HepG2 (cell line): ENCODE measurements at regions not wholly inside any gene's neighbourhood (a gene's known extent, or its start where the extent isn't known, plus 50 kb on each side); places are given as distances from the start of the nearest gene placed in this dataset.

Experiments used
- ATAC-seq: fragments of 200-7000 bp; cut with Tn5 transposase; 3 replicates; pipeline ENCODE4 v1.9.1; 2020; ENCODE audit warnings: mild to moderate bottlenecking, moderate library complexity
- BruUV-seq: library from RNA; stranded (reverse); fragments of 400-500 nt; replicated peaks from 2 replicates; lab custom pipeline; 2021; lab: Mats Ljungman, UMichigan
- CTCF ChIA-PET: fragments of 300-600 bp; formaldehyde crosslinking; extraction: SDS; loops from one replicate; lab custom pipeline; 2021; ENCODE audit warnings: low total read pairs, inconsistent platforms, low intra/inter-chr PET ratio; lab: Yijun Ruan, JAX
- POLR2A ChIA-PET: fragments of 350-600 bp; sonication (Branson Sonifier 250); formaldehyde crosslinking; loops from one replicate; lab custom pipeline; 2020; ENCODE audit warnings: antibody characterized with exemption, inconsistent platforms; lab: Yijun Ruan, JAX
- DNase-seq: peaks from one replicate; pipeline ENCODE4 v3.0.0-alpha.2; 2015; ENCODE audit warnings: low spot score
- FAIRE-seq: peaks from 3 replicates; lab custom pipeline; 2011; peaks lifted over from hg19 to GRCh38; lab: Jason Lieb, UNC
- H2AFZ ChIP-seq: one replicate; pipeline ENCODE4 v1.6.1; 2011; ENCODE audit warnings: low read length, inconsistent platforms
- H3K27ac ChIP-seq: fragments of 300-600 bp; 3 replicates; pipeline ENCODE4 v1.8.0; 2011; ENCODE audit warnings: mixed run types, mild to moderate bottlenecking, mixed read lengths, low read length, inconsistent platforms; ENCODE audit not compliant: insufficient read depth; ENCODE audit errors: extremely low read length
- H3K27me3 ChIP-seq, 2 experiments: fragments of 200-600 bp in 1 of 2; 2 replicates in 1 of 2; 3 replicates in 1 of 2; pipeline versions ENCODE4 v1.6.0 to v1.8.0; 2011; ENCODE audit warnings: low read length in 2 of 2, mild to moderate bottlenecking in 2 of 2, moderate library complexity in 2 of 2, inconsistent platforms in 1 of 2; ENCODE audit not compliant: insufficient read depth in 2 of 2, control insufficient read depth in 1 of 2
- H3K36me3 ChIP-seq, 2 experiments: fragments of 200-600 bp in 1 of 2; replicated peaks in 1 of 2; 2 replicates in 1 of 2; 3 replicates in 1 of 2; pipeline versions ENCODE4 v1.5.1 to v1.8.0; 2011; ENCODE audit warnings: low read length in 2 of 2, inconsistent platforms in 1 of 2; ENCODE audit not compliant: insufficient read depth in 2 of 2, control insufficient read depth in 1 of 2
- H3K4me1 ChIP-seq: 2 replicates; pipeline ENCODE4 v1.5.1; 2012; ENCODE audit warnings: low read length, inconsistent platforms; ENCODE audit not compliant: insufficient read depth
- H3K4me2 ChIP-seq: 2 replicates; pipeline ENCODE4 v1.6.0; 2011; ENCODE audit warnings: low read depth, low read length, inconsistent platforms
- H3K4me3 ChIP-seq, 3 experiments: fragments of 200-600 bp in 1 of 3; sonication (generic), shearing (Covaris generic) in 1 of 3; replicated peaks in 1 of 3; 2 replicates each; pipeline ENCODE4 v1.5.1; 2011 to 2016; ENCODE audit warnings: low read length in 3 of 3, inconsistent platforms in 2 of 3, low read depth in 2 of 3, mild to moderate bottlenecking in 2 of 3, control low read depth in 1 of 3, mixed read lengths in 1 of 3; ENCODE audit not compliant: insufficient read depth in 1 of 3
- H3K79me2 ChIP-seq: one replicate; pipeline ENCODE4 v1.6.1; 2011; ENCODE audit warnings: low read length, inconsistent platforms; ENCODE audit not compliant: insufficient read depth
- H3K9ac ChIP-seq: 2 replicates; pipeline ENCODE4 v1.6.0; 2011; ENCODE audit warnings: mild to moderate bottlenecking, low read depth, low read length, inconsistent platforms; ENCODE audit not compliant: insufficient read depth
- H3K9me3 ChIP-seq: 2 replicates; pipeline ENCODE4 v1.5.1; 2012; ENCODE audit warnings: mild to moderate bottlenecking, low read length
- H4K20me1 ChIP-seq: 2 replicates; pipeline ENCODE4 v1.6.0; 2011; ENCODE audit warnings: inconsistent platforms, mild to moderate bottlenecking, low read length, moderate library complexity; ENCODE audit not compliant: insufficient read depth
- EEA1 ChIP-seq: sonication (generic); formaldehyde crosslinking; IDR thresholded peaks from 2 replicates; pipeline ENCODE4 v1.5.1; 2020; ENCODE audit warnings: mild to moderate bottlenecking, missing genetic modification reagents, borderline replicate concordance
- KDM1A ChIP-seq: IDR thresholded peaks from 2 replicates; pipeline ENCODE4 v1.6.1; 2016; ENCODE audit warnings: missing compliant biosample characterization
- MZF1 ChIP-seq: sonication (generic); formaldehyde crosslinking; IDR thresholded peaks from 2 replicates; pipeline ENCODE4 v1.8.1; 2023; ENCODE audit warnings: mild to moderate bottlenecking, missing genetic modification reagents, borderline replicate concordance
- WIZ ChIP-seq: sonication (generic); formaldehyde crosslinking; IDR thresholded peaks from 2 replicates; pipeline ENCODE4 v1.5.1; 2020; ENCODE audit warnings: mild to moderate bottlenecking, missing genetic modification reagents
- YEATS4 ChIP-seq: sonication (generic); formaldehyde crosslinking; IDR thresholded peaks from 2 replicates; pipeline ENCODE4 v1.4.0; 2020; ENCODE audit warnings: missing genetic modification reagents, borderline replicate concordance
- ZNF136 ChIP-seq: sonication (generic); formaldehyde crosslinking; IDR thresholded peaks from 2 replicates; pipeline ENCODE4 v1.8.1; 2022; ENCODE audit warnings: low read depth, mild to moderate bottlenecking, moderate library complexity, missing genetic modification reagents
- ZNF44 ChIP-seq: sonication (generic); formaldehyde crosslinking; IDR thresholded peaks from 2 replicates; pipeline ENCODE4 v1.5.1; 2020; ENCODE audit warnings: mild to moderate bottlenecking, missing genetic modification reagents
- ZNF678 ChIP-seq: sonication (generic); formaldehyde crosslinking; IDR thresholded peaks from 2 replicates; pipeline ENCODE4 v1.4.0; 2020; ENCODE audit warnings: mild to moderate bottlenecking, missing genetic modification reagents
- WGBS: methylation state at CpG from one replicate; pipeline ENCODE4 v1.1.6; 2017; ENCODE audit warnings: low lambda C conversion rate; 5-methylcytosine and 5-hydroxymethylcytosine counted together
- in situ Hi-C: cut with HindIII; loops from 2 replicates; pipeline ENCODE4 v1.10.0; 2017; ENCODE audit warnings: low pct_unique_long_range_greater_than_20kb; ENCODE audit not compliant: extremely low pct_ligation_motif_present
- intact Hi-C: fragments of 100-400 bp; cut with micrococcal nuclease; formaldehyde crosslinking; loops from one replicate; pipeline ENCODE4 v1.10.0; 2022; ENCODE audit not compliant: unreplicated experiment
- TF ChIP-seq, protein P1 (sequence below): sonication (generic); formaldehyde crosslinking; conservative IDR thresholded peaks from 2 replicates; pipeline ENCODE4 v1.4.0; 2020; ENCODE audit warnings: mild to moderate bottlenecking, missing genetic modification reagents, moderate library complexity

DNA sequence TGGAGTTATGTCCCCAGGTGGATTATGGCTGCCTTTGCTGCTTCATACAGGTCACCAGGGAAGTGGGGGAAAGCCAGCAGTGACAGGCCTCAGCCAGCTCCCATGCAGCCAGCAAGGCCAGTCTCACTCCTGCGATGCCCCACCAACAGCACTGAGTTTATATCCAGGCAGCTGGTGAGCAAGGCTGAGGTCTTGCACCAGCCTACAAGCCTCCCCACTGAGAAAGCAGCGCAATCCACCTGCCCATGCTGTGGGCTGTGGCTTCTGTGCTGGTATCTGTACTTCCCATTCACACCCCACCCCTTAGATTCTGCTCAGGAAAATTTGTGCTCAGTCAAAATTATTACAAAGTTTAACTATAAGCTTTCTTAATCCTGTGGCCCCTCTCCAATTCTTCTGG is 153.5 kb downstream of the HHIP start:
- BruUV-seq, result no TSS peak

More for the DNA sequence above, 153.5 kb downstream of the HHIP start:
- Histone ChIP-seq H3K36me3 (no peaks in the 10 kb centered on the region), H3K79me2 (no peaks in the 10 kb centered on the region), H3K27ac (no peak overlapping the region), H3K27me3 (no peaks in the 10 kb centered on the region), H3K4me3 (no peak overlapping the region), H3K4me2 (no peak overlapping the region), H2AFZ (no peak overlapping the region), H4K20me1 (no peaks in the 10 kb centered on the region), H3K4me1 (no peaks in the 10 kb centered on the region), H3K9ac (no peak overlapping the region), H3K9me3 (no peaks in the 10 kb centered on the region)
- POLR2A ChIA-PET, result no interaction called here
- CTCF ChIA-PET, result no interaction called here
- WGBS, result 0% methylated on average over 1 of the region's 2 CpGs
- no peak for ATAC-seq
- TF ChIP-seq MZF1 (CRISPR knock-in tag) (no peak), WIZ (CRISPR knock-in tag) (no peak), ZNF678 (no peak), ZNF136 (no peak), ZNF44 (CRISPR knock-in tag) (no peak), YEATS4 (CRISPR knock-in tag) (no peak), KDM1A (CRISPR knock-in tag) (no peak), EEA1 (CRISPR knock-in tag) (no peak)
- TF ChIP-seq, protein P1, sequence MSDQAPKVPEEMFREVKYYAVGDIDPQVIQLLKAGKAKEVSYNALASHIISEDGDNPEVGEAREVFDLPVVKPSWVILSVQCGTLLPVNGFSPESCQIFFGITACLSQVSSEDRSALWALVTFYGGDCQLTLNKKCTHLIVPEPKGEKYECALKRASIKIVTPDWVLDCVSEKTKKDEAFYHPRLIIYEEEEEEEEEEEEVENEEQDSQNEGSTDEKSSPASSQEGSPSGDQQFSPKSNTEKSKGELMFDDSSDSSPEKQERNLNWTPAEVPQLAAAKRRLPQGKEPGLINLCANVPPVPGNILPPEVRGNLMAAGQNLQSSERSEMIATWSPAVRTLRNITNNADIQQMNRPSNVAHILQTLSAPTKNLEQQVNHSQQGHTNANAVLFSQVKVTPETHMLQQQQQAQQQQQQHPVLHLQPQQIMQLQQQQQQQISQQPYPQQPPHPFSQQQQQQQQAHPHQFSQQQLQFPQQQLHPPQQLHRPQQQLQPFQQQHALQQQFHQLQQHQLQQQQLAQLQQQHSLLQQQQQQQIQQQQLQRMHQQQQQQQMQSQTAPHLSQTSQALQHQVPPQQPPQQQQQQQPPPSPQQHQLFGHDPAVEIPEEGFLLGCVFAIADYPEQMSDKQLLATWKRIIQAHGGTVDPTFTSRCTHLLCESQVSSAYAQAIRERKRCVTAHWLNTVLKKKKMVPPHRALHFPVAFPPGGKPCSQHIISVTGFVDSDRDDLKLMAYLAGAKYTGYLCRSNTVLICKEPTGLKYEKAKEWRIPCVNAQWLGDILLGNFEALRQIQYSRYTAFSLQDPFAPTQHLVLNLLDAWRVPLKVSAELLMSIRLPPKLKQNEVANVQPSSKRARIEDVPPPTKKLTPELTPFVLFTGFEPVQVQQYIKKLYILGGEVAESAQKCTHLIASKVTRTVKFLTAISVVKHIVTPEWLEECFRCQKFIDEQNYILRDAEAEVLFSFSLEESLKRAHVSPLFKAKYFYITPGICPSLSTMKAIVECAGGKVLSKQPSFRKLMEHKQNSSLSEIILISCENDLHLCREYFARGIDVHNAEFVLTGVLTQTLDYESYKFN (CRISPR knock-in tag), result no peak
- intact Hi-C loops (no loop called here), in situ Hi-C loops (loop anchor here (25.0 kb wide), 1 partner anchor 612 kb away; no protein-coding TSS in a partner anchor)
- no peak for DNase-seq
- no peak for FAIRE-seq
